GM19351 (cell line): ENCODE measurements at regions not wholly inside any gene's neighbourhood (a gene's known extent, or its start where the extent isn't known, plus 50 kb on each side); places are given as distances from the start of the nearest gene placed in this dataset.

Experiments used
- ATAC-seq: cut with Tn5 transposase; IDR thresholded peaks from one replicate; pipeline ENCODE4 v1.9.1; 2021; ENCODE audit warnings: mild to moderate bottlenecking, moderate library complexity; ENCODE audit not compliant: unreplicated experiment

DNA sequence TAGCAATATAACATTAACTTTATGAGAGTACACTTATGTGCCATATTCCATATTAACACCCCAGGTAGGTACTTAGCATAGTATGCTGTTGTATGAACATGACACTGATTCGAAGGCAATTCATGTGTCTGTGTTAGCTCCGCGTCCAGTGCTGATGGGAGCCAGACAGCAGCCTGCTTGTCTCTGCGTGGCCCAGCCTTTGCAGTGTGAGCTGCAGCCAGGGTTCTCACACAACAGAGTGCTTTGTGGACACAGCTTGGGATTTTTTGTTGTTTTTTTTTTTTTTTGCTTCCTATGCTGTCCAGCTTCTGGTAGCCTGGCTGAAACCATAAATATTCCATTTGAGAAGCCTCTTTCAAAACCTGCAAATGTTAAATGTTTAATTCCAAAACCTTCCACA, 350.9 kb downstream of the SMOC2 start:
- no peak for ATAC-seq

- no peak for ATAC-seq
Observed at GRCh38 chr6:168789699-168790098, 348.7 kb downstream of the SMOC2 start.

DNA sequence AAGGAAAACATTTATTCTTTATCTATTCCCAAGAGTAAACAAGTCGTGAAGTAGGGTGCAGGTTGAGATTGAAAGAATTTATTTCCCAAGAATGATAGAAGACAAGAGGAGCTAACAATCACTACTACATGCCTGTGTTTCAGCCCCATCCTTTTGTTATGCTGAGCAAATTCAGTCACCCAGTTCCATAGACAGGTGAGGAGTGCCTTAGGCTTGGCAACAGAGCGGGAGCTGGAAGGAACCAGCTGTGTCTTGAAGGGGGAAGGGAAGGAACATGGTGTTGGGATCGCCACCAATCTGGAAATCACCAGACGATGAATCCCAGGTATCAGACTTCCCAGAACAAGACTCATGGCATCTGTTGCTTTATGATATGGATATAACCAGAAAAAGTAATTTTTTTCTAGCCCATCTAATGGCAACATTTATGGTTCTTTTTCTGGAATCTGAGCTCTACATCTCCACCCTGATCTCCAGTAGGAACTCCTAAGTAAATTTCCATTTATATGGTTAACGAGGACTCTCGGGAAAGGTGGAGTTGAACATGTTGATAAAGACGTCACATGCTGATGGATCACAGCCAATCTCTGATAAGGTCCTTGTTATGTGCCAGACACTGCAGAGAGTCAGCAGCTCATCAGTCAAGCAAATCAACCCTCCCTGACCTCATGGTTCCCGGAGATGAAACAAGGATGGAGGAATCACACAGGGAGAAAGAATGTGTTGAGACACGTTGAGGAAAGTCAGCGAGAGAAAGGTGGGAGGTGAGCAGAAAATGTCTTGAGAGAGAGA, 344.9 kb downstream of the SMOC2 start:
- no peak for ATAC-seq

- no peak for ATAC-seq
Observed at GRCh38 chr6:168784426-168784825, 343.4 kb downstream of the SMOC2 start.

DNA sequence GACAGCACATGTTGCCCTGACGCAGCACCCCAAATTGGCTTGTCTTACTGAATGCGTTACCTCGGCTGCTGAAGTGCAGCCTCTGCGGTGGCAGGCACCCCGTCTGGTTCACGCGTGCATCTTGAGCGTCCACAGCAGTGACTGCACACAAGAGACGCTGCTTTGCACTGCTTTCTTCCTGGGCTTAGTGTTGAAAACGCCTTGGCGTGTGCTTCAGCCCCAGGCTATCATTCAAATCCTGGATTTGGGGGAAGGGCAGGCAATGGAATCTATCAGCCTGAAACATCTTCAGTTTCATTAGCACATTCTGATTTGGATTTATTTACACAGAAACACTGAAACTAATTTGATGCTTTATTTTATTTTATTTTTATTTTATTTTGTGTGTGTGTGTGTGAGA, 342.7 kb downstream of the SMOC2 start:
- no peak for ATAC-seq

GRCh38 chr6:168782187-168782751, 341.3 kb downstream of the SMOC2 start:
- no peak for ATAC-seq

- no peak for ATAC-seq
Observed at GRCh38 chr6:168778201-168778600, 337.2 kb downstream of the SMOC2 start.

DNA sequence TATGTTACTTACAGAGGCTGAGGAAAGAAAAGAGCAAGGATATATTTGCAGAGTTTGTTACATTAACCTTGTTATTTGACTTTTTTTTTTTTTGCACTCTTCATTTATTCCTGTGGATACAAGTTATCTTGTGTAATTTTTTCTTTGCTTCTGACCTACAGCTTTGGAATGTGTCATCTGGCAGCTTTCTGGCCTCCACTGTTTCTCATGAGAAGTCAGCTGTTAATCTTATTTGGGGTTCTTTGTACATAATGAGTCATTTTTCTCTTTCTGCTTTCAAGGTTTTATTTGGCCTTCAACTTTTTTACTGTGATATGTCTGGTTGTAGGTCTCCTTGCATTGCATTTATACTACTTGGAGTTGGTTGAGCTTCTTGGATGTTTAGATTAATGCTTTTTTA, 333.4 kb downstream of the SMOC2 start:
- no peak for ATAC-seq

GRCh38 chr6:168773788-168774187, 332.8 kb downstream of the SMOC2 start:
- no peak for ATAC-seq

DNA sequence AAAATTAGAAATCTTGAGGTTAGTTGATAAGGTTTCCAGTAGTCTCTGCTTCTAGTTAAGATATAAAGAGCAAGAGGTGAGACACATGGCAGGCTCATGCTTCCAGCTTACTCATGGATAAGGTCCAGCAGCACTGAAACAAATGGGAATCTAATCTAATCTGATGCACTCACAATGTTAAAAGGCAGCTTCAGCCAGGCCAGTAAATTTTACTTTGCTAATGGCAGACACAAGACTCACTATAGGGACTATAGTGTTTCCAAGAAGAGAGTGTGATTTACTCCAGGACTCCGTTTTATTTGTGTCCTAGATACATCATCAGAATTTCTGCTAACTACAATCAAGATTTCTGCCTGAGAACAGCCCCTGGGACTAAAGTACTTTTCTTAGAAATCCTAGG, 324.8 kb downstream of the SMOC2 start:
- no peak for ATAC-seq

DNA sequence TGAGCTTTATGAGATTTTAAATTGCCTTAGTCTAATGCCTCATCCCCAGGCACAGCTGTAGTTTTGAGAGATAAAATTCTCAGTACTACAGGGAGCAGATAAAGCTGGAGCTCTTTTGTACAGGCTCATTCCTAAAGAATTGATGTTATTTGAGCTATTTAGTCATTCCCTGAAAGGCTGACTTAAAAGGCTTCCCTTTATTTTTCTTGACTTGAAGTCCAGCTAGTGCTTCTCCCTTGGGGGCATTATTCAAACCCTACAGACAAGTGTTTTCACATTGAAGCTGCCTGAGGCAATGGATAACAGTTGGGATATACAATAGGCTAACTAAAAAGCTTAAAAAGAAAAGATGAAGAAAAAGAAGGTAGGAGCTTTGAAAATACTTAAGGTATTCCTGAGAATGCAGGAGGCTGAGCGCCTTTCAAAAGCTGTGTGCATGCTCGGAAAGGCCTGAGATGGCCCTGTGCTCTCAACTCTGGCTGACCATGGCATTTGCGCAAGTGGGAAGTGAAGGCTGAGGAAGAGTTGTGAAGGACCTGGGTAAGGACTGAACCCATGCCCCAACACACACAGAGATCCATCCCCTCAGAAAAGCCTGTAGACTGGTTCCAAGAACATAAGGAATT, 315.1 kb downstream of the SMOC2 start:
- no peak for ATAC-seq

- no peak for ATAC-seq
Observed at GRCh38 chr6:168746643-168747042, 305.7 kb downstream of the SMOC2 start.

DNA sequence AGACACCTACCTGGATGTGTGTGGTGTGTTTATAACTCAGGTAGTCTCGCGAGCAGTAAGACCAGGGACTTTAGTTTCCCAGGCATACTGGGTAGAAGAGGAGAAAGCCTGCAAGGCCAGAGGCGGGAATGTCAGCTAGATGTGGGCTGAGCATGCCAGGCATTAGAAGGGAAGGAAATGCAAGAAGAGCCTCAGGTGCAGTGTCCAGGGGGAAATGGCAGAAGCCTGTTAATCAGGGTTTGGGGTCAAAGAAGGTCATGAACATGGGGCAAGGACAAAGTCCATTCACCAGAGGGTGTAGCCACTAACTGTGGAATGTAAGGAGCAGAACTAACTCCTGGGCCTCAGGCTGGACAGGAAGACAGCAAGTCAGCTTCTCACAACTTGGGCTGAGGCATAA, 305.0 kb downstream of the SMOC2 start:
- ATAC-seq = no peak

- ATAC-seq = no peak
Observed at GRCh38 chr6:168744861-168745260, 303.9 kb downstream of the SMOC2 start.

DNA sequence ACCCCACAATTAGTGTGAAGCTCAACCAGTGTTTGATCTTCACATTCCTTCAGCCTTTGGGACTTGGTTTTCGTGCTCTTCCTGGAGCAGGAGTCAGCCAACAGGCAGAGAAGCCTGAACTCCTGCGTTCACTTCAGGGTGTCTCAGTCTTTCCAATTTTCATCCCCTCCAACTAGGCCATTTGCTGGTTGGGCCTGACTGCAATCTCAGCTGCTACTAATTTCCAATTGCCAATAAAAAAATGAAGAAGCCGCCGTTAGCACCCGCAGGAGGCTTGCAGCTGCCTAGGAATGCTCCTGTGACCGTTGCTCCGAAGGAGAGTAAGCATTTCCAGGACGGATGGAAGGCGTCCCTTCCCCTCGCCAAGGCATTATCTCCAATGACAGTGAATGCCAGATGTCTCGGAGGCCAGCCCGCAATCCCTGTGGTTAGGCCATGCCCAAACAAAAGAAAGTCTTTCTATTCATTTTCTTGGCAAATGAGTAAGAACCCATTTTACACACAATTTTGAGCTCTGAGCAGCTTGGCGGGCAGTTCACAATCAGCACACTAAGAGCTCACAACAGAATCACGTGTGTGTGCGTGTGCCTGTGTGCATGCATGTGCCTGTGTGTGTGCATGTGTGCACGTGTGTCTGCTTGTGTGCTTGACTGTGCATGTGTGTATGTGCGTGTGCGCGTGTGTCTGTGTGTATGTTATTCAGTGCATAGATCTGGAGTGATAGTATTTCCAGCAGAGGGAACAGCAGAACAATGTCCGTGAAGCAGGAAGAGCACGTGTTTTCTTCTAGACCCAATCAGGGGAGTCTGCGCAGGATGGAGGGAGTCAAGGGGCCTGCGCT, 301.2 kb downstream of the SMOC2 start:
- ATAC-seq = no peak

DNA sequence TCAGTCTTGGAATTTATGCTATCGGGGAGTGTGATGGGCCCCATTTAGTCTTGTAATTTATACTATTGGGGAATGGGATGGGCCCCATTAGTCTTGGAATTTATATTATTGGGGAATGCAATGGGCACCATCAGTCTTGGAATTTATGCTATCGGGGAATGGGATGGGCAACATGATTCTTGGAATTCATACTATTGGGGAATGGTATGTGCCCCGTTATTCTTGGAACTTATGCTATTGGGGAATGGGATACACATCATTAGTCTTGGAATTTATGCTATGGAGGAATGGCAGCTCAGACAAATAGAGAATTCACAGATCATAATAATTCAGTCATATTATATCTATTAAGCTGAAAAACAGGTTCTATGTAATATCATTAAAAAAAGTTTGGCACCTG, 300.3 kb downstream of the SMOC2 start:
- ATAC-seq = no peak

DNA sequence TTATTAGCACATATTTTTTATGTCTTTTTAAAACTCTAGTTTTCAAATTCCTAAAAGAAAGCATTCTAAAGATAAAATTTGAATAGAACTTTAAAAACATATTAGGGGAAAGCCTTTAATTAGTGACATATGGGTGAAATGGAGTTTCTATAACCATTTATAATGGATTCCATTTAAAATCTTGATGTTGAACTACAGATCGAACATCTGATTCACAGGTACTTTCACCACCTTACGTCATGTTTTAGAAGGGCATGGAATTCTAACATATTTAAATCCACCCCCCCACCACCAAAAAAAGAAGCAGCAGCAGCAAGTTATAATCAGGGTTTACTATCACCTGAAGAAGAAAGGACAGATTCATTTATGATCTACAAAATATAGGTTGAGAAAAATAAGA, 298.4 kb downstream of the SMOC2 start:
- no peak for ATAC-seq

GRCh38 chr6:168737481-168737880, 296.5 kb downstream of the SMOC2 start:
- no peak for ATAC-seq

DNA sequence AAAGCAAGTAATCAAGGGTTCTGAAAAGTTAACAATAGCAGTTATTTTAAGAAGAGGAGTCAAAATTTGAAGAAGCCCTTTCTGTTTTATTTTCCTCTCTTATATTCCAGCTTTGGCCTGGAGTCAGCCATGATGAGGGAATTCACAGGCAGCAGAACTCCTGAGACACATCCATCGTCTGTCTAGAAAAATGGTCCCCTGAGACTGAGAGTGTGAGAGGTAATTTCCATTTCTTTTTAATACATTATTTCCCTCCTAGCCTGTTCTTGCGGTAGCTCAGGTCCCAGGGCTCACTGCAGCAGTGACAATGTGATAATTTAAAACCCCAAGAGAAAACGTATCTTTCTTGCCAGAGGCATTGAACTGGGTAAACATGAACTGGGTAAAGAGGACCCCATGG, 296.0 kb downstream of the SMOC2 start:
- no peak for ATAC-seq

- ATAC-seq = no peak
Observed at GRCh38 chr6:168736039-168736438, 295.1 kb downstream of the SMOC2 start.

- ATAC-seq = no peak
Observed at GRCh38 chr6:168735268-168735949, 294.4 kb downstream of the SMOC2 start.
